Muscle layer of duodenum (tissue), 2 donors: ENCODE measurements at regions not wholly inside any gene's neighbourhood (a gene's known extent, or its start where the extent isn't known, plus 50 kb on each side); places are given as distances from the start of the nearest gene placed in this dataset.
"Not testable (repeated sequence)": the region's sequence is repeated elsewhere in the genome, so short reads cannot be mapped to it uniquely, and the experiment has no call there.

Source experiments
- H3K27ac ChIP-seq: one replicate; pipeline ENCODE4 v1.7.0; 2013; ENCODE audit warnings: mild to moderate bottlenecking, low read length
- H3K27me3 ChIP-seq: one replicate; pipeline ENCODE4 v1.7.0; 2013; ENCODE audit warnings: low read depth, mild to moderate bottlenecking, control low read depth, low read length
- H3K36me3 ChIP-seq, 2 donors: one replicate each; pipeline ENCODE4 v1.7.0; 2013; ENCODE audit warnings: low read length in 2 of 2, control low read depth in 1 of 2, mild to moderate bottlenecking in 1 of 2; ENCODE audit not compliant: insufficient read depth in 2 of 2, control insufficient read depth in 1 of 2
- H3K4me1 ChIP-seq, 2 donors: one replicate each; pipeline ENCODE4 v1.7.0; 2013; ENCODE audit warnings: low read length in 2 of 2, mild to moderate bottlenecking in 2 of 2, control low read depth in 1 of 2, moderate library complexity in 1 of 2; ENCODE audit not compliant: insufficient read depth in 2 of 2, control insufficient read depth in 1 of 2
- H3K4me3 ChIP-seq, 2 donors: one replicate each; pipeline ENCODE4 v1.7.0; 2013; ENCODE audit warnings: low read length in 2 of 2, low read depth in 1 of 2, mild to moderate bottlenecking in 1 of 2
- H3K9me3 ChIP-seq, 2 donors: one replicate each; pipeline ENCODE4 v1.7.0; 2013; ENCODE audit warnings: low read length in 2 of 2, control low read depth in 1 of 2, mild to moderate bottlenecking in 1 of 2; ENCODE audit not compliant: control insufficient read depth in 1 of 2
- donor health status: healthy.

DNA sequence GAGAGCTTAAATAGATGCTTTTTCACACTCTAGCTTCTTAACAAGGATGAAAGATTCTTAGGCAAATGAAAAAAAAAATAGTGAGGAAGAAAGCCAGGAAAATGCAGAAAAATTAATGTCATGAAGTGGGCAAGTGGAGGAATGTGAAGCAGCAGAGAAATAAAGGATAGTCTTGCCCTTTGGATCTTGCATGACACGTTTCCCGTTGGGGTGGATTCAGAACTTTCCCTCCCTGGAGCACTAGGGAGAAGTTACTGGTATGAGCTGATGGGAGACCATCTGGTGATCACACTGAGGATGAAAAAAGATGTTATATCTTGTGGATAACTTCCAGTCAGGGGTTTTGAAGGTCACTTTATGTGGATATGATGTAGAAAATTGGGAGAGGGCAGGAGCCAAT lies 361.8 kb upstream of the ROPN1 start:
- H3K27ac ChIP-seq: no peak overlapping the region
- no peaks in the 10 kb centered on the region for H3K9me3 ChIP-seq
- H3K4me1 ChIP-seq: no peaks in the 10 kb centered on the region
- H3K4me3 ChIP-seq: no peak overlapping the region
- H3K27me3 ChIP-seq: no peaks in the 10 kb centered on the region
- H3K36me3 ChIP-seq: no peaks in the 10 kb centered on the region

GRCh38 chr3:124354150-124354549 lies 362.2 kb upstream of the ROPN1 start:
- Histone ChIP-seq H3K9me3 (no peaks in the 10 kb centered on the region), H3K4me3 (no peak overlapping the region), H3K27me3 (no peaks in the 10 kb centered on the region), H3K36me3 (no peaks in the 10 kb centered on the region), H3K4me1 (no peaks in the 10 kb centered on the region), H3K27ac (no peak overlapping the region)

DNA sequence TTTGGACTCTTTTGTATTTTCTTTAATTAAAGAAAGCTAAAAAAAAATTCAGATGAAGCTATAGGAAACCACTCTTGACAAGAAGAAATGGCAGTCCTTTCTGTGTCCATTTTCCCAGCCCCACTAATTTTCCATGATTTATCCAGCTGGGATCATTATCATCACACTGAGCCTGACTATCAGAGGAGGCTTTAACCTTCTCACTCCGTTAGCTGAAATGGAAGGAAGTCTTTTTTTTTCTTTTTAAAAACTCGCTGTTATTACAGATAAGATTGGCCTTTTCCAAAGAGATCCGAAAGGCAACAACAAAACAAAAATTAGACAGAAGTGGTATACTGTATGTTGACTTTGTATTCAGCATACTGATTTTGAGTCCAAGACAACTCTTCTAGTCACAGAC lies 366.2 kb upstream of the ROPN1 start:
- Histone ChIP-seq H3K9me3 (no peaks in the 10 kb centered on the region), H3K4me3 (no peak overlapping the region), H3K27me3 (no peaks in the 10 kb centered on the region), H3K36me3 (no peaks in the 10 kb centered on the region), H3K4me1 (peaks cover 0 to 6% of the 10 kb centered on the region in 2 donors), H3K27ac (no peak overlapping the region)

DNA sequence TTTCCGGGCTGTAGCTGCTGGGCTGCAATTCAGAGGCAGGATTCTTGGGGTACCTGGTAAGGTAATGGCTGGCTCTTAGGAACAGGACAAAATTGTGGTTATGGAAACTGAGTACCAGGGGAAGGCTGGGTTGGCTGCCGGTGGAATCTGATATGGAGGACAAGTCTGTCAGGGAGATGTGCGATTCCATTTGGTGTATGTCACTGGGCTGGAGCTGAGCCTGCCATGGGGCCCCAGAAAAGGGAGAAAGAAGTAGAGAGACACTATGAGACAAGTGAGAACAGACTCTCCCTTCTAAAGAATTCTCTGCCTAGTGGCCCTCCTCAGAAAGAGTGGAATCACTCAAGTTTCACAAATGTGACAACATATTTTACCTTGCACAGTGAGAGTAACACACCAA lies 368.2 kb upstream of the ROPN1 start:
- Histone ChIP-seq H3K4me3 (no peak overlapping the region), H3K4me1 (peaks cover 0 to 11% of the 10 kb centered on the region in 2 donors), H3K27me3 (no peaks in the 10 kb centered on the region), H3K27ac (no peak overlapping the region), H3K36me3 (no peaks in the 10 kb centered on the region), H3K9me3 (no peaks in the 10 kb centered on the region)

GRCh38 chr3:124360563-124360962 lies 368.6 kb upstream of the ROPN1 start:
- H3K27ac ChIP-seq: no peak overlapping the region
- no peaks in the 10 kb centered on the region for H3K36me3 ChIP-seq
- H3K4me3 ChIP-seq: no peak overlapping the region
- H3K9me3 ChIP-seq: no peaks in the 10 kb centered on the region
- no peaks in the 10 kb centered on the region for H3K27me3 ChIP-seq
- peaks cover 0 to 11% of the 10 kb centered on the region in 2 donors for H3K4me1 ChIP-seq

- H3K36me3 ChIP-seq: no peaks in the 10 kb centered on the region
- no peaks in the 10 kb centered on the region for H3K9me3 ChIP-seq
- no peaks in the 10 kb centered on the region for H3K27me3 ChIP-seq
- peaks cover 0 to 11% of the 10 kb centered on the region in 2 donors for H3K4me1 ChIP-seq
- no peak overlapping the region for H3K4me3 ChIP-seq
- H3K27ac ChIP-seq: no peak overlapping the region
These were observed 368.7 kb upstream of the UMPS start for GRCh38 chr3:124361566-124361965.

DNA sequence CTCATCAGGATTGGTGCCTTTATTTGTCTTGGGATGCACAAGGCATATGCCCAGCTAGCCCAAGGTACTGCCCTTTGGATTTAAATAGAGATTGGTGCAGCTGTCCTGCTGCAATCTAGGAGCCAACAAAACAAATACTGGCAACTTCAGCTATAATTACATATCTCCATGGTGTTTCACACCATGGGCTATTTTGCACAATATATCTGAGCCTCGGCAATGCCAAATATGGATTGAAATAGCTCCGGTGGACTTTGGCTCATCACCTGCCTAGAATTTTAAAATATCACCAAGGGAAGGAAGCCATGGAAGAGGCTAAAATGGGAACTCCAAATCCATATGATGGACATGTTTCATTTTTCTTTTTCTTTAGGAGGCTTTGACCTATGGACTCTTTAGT lies 367.8 kb upstream of the UMPS start:
- Histone ChIP-seq H3K36me3 (no peaks in the 10 kb centered on the region), H3K27ac (no peak overlapping the region), H3K27me3 (no peaks in the 10 kb centered on the region), H3K4me1 (peaks cover 0 to 11% of the 10 kb centered on the region in 2 donors), H3K4me3 (no peak overlapping the region), H3K9me3 (no peaks in the 10 kb centered on the region)

GRCh38 chr3:124363476-124363875 lies 366.8 kb upstream of the UMPS start:
- Histone ChIP-seq H3K4me1 (peaks cover 0 to 11% of the 10 kb centered on the region in 2 donors), H3K9me3 (no peaks in the 10 kb centered on the region), H3K36me3 (no peaks in the 10 kb centered on the region), H3K27me3 (no peaks in the 10 kb centered on the region), H3K27ac (no peak overlapping the region), H3K4me3 (no peak overlapping the region)

- no peaks in the 10 kb centered on the region for H3K27me3 ChIP-seq
- H3K36me3 ChIP-seq: no peaks in the 10 kb centered on the region
- H3K9me3 ChIP-seq: no peaks in the 10 kb centered on the region
- peaks cover 0 to 11% of the 10 kb centered on the region in 2 donors for H3K4me1 ChIP-seq
- no peak overlapping the region for H3K4me3 ChIP-seq
- no peak overlapping the region for H3K27ac ChIP-seq
These were observed 365.8 kb upstream of the UMPS start for GRCh38 chr3:124364317-124365020.

GRCh38 chr3:124366655-124367054 lies 363.6 kb upstream of the UMPS start:
- H3K4me1 ChIP-seq: peaks cover 0 to 11% of the 10 kb centered on the region in 2 donors
- H3K4me3 ChIP-seq, H3K36me3 ChIP-seq, H3K27me3 ChIP-seq, H3K27ac ChIP-seq, H3K9me3 ChIP-seq: not testable (repeated sequence)

DNA sequence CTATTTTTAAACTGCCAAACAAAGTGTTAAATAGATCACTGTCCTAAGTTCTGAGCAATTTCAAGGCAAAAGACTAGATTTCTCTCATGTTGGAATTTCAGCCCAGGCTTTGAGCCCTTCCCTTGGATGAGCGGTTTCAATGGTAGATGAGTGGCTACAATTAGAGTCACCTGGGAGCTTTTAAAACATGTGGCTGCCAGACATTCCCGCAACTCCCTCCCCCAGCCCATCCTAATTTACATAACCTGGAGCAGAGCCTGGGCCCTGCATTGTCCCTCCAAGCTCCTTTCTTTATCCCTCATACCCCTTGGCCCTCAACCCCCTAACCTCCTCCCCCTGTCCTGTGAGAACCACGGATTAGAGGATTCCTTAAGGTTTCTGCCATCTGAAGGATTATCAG lies 357.5 kb upstream of the UMPS start:
- no peak overlapping the region for H3K4me3 ChIP-seq
- no peaks in the 10 kb centered on the region for H3K9me3 ChIP-seq
- H3K36me3 ChIP-seq: no peaks in the 10 kb centered on the region
- no peaks in the 10 kb centered on the region for H3K27me3 ChIP-seq
- H3K4me1 ChIP-seq: no peaks in the 10 kb centered on the region
- H3K27ac ChIP-seq: no peak overlapping the region

DNA sequence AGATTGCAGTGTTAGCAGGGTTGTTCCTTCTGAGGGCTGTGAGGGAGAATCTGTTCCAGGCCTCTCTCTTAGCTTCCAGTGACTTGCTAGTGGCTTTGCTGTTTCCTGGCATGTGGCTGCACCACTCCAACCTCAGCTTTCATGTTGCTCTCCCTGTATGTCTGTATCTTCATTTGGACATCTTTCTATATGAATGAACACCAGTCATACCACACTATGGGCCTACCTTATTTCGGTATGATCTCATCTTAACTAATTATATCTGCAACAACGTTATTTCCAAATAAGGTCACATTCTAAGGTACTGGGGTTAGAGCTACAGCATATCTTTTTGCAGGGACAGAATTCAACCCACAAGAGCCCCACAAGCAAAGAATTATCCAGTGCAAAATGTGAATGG lies 356.7 kb upstream of the UMPS start:
- no peaks in the 10 kb centered on the region for H3K4me1 ChIP-seq
- no peak overlapping the region for H3K4me3 ChIP-seq
- no peaks in the 10 kb centered on the region for H3K36me3 ChIP-seq
- H3K9me3 ChIP-seq: no peaks in the 10 kb centered on the region
- H3K27ac ChIP-seq: no peak overlapping the region
- no peaks in the 10 kb centered on the region for H3K27me3 ChIP-seq
